ENCODE measurements at regions not wholly inside any gene's neighbourhood (a gene's known extent, or its start where the extent isn't known, plus 50 kb on each side); places are given as distances from the start of the nearest gene placed in this dataset.

DNA sequence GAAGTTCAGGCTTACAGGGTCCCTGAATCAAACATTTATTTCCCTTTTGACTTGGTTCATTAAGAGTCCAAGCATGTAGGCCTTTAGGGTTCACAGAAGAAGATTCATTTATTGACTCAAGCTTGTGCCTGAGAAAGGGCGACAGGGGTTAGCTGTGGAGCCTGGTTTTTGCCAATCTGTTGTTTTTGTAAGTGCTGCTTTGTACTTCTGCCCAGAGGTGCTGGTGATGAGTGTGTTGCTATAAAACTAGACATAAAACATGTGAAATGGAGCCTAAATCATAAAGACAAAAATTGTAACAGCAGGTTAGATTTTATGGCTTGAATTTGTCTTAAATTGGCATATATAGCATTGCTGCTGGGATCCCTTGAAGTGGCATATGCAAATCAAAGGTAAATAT lies 308.3 kb upstream of the UBE2E2 start:
- Mint-ChIP-seq H3K4me1 (ENCODE audit: low read depth) (no peaks in the 10 kb centered on the region), H3K4me3 (no peak overlapping the region), H3K9me3 (peaks cover 0 to 5% of the 10 kb centered on the region in 2 donors), H3K27me3 (ENCODE audit: low read depth) (peaks cover 12% of the 10 kb centered on the region), H3K36me3 (ENCODE audit: insufficient read depth in 2 of 2) (no peaks in the 10 kb centered on the region), H3K27ac (no peak overlapping the region)
- DNase-seq: no peak
- ATAC-seq (replicated peaks in 1 of 2): no peak

DNA sequence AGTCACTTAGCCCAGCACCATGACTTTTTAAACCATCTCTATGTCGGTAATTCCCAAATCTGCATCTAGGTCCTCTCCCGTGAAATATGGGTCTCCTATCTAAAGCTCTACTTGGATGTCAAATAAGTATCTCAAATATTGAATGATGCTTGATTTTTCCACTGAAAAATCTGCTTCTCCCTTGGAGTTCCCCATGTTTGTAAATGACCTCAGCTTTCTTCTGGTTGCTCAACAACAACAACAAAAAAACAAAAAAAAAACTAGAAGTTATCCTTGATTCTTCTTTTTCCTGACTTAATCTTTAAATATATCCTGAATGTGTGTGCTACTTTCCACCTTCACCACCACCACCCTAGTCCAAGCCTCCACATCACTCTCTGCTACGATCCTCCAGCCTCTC lies 307.5 kb upstream of the UBE2E2 start:
- no peak overlapping the region for H3K4me3 Mint-ChIP-seq
- H3K27me3 Mint-ChIP-seq (ENCODE audit: low read depth): peaks cover 12% of the 10 kb centered on the region
- DNase-seq (no peak), ATAC-seq (replicated peaks in 1 of 2) (no peak)
- H3K27ac Mint-ChIP-seq: no peak overlapping the region
- H3K9me3 Mint-ChIP-seq: peaks cover 0 to 6% of the 10 kb centered on the region in 2 donors
- H3K36me3 Mint-ChIP-seq (ENCODE audit: insufficient read depth in 2 of 2): no peaks in the 10 kb centered on the region
- H3K4me1 Mint-ChIP-seq (ENCODE audit: low read depth): no peaks in the 10 kb centered on the region

DNA sequence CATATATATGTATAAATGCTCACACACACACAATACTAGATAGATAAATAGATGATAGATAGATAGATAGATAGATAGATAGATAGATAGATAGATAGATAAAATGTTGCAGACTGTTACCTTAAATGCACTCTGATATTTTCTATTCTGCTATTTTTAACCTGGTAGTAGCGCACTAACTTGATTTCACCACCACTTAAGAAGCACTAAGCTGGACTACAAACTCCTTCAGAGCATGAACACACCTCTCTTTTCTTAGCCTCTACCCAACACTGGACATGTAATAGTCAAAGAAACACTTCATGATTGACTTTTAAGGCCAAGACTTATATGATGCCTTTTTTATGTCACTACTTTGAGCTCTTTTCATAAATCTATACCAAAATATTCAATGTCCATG lies 304.6 kb upstream of the UBE2E2 start:
- no peak for DNase-seq
- Mint-ChIP-seq H3K36me3 (ENCODE audit: insufficient read depth in 2 of 2) (no peaks in the 10 kb centered on the region), H3K27me3 (ENCODE audit: low read depth) (no peaks in the 10 kb centered on the region), H3K4me1 (ENCODE audit: low read depth) (no peaks in the 10 kb centered on the region), H3K9me3 (peaks cover 0 to 5% of the 10 kb centered on the region in 2 donors), H3K4me3 (no peak overlapping the region), H3K27ac (no peak overlapping the region)
- ATAC-seq (replicated peaks in 1 of 2): no peak

DNA sequence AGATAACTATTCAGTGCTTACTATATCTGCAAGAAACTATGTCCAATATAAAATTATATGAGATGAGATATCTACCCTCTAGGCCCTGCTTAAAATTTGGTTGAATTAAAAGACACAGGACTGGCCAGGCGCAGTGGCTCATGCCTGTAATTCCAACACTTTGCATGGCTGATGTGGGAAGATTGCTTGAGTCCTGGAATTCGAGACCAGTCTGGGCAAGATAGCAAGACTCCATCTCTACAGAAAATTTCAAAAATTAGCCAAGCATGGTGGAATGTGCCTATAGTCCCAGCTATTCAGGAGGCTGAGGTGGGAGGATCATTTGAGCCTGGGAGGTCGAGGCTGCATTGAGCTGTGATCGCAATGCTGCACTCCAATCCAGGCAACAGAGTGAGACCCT lies 303.7 kb upstream of the UBE2E2 start:
- H3K4me3 Mint-ChIP-seq: no peak overlapping the region
- H3K27ac Mint-ChIP-seq: no peak overlapping the region
- H3K4me1 Mint-ChIP-seq (ENCODE audit: low read depth): no peaks in the 10 kb centered on the region
- no peaks in the 10 kb centered on the region for H3K36me3 Mint-ChIP-seq (ENCODE audit: insufficient read depth in 2 of 2)
- peaks cover 2 to 5% of the 10 kb centered on the region in 2 donors for H3K9me3 Mint-ChIP-seq
- DNase-seq (no peak), ATAC-seq (replicated peaks in 1 of 2) (no peak)
- H3K27me3 Mint-ChIP-seq (ENCODE audit: low read depth): no peaks in the 10 kb centered on the region

DNA sequence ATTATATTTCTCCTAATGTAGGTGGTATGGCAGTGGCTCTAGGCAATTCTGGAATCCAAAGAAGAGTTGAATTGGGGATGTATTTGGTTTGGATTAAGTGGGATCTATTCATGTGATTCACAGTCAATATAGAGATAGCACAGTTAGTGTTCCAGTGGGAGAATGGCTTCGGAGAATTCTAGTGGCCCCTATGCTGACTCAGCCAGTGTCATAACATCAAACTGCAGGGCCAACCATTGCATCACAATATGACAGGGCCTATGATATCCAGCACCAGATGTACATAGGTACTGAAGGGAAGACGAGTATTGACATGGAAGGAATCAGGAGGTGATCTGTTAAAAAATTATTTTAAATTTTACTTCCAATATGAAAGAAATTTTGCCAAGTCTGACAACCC lies 302.8 kb upstream of the UBE2E2 start:
- peaks cover 2 to 5% of the 10 kb centered on the region in 2 donors for H3K9me3 Mint-ChIP-seq
- no peak overlapping the region for H3K27ac Mint-ChIP-seq
- no peaks in the 10 kb centered on the region for H3K27me3 Mint-ChIP-seq (ENCODE audit: low read depth)
- no peak for ATAC-seq (replicated peaks in 1 of 2)
- H3K4me3 Mint-ChIP-seq: no peak overlapping the region
- no peak for DNase-seq
- no peaks in the 10 kb centered on the region for H3K4me1 Mint-ChIP-seq (ENCODE audit: low read depth)
- no peaks in the 10 kb centered on the region for H3K36me3 Mint-ChIP-seq (ENCODE audit: insufficient read depth in 2 of 2)

DNA sequence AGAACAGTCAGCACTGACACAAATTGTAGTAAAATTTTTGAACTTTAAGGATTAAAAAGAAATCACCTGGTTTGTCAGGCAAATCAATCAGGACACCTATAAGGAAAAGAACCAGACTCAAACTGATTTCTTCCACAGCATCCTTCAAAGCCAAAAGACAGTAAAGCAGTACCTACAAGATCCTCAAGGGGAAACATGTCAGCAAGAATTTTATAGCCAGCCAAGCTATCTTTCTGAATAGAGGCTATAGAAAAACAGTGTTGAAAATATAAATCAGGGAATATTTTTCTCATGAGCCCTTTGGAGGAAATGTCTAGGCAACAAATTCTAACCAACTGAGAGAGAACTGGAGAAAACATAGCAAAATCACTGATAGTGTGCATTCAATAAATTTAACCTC lies 301.4 kb upstream of the UBE2E2 start:
- Mint-ChIP-seq H3K36me3 (ENCODE audit: insufficient read depth in 2 of 2) (no peaks in the 10 kb centered on the region), H3K4me1 (ENCODE audit: low read depth) (no peaks in the 10 kb centered on the region), H3K9me3 (peaks cover 2 to 5% of the 10 kb centered on the region in 2 donors), H3K27me3 (ENCODE audit: low read depth) (no peaks in the 10 kb centered on the region), H3K4me3 (no peak overlapping the region), H3K27ac (no peak overlapping the region)
- ATAC-seq (replicated peaks in 1 of 2) (no peak), DNase-seq (no peak)

DNA sequence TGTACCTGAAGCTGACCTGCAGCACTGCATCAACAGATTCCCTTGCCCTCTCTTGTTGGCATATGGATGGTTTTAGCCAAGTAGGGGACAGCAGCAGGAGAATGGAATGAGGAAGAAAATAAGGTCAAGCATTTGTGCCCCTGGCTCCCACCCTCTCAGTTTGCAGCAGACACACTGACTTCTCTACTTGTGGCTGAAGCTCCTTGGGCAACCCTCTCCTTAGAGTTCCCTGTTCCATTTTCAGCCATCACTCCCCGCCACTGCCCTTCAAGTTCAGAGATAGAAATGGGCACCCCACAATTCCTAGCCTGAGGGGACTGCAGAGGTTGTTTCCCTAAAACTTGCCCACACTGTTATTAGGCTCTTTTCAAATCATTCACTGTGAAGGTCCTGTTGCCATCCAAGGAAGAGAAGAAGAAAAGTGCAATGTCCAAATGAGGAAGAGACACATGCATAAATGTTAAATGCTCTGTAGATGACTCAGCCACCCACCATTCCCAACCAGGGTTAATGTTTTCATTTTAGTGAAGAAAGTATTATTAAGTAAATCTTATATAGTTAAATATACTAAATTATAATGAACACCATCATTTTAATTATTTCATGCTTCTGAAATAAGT lies 295.9 kb upstream of the UBE2E2 start:
- DNase-seq (no peak), ATAC-seq (replicated peaks in 1 of 2) (no peak)
- Mint-ChIP-seq H3K9me3 (peaks cover 0 to 2% of the 10 kb centered on the region in 2 donors), H3K36me3 (ENCODE audit: insufficient read depth in 2 of 2) (no peaks in the 10 kb centered on the region), H3K27ac (no peak overlapping the region), H3K27me3 (ENCODE audit: low read depth) (no peaks in the 10 kb centered on the region), H3K4me1 (ENCODE audit: low read depth) (no peaks in the 10 kb centered on the region), H3K4me3 (no peak overlapping the region)

DNA sequence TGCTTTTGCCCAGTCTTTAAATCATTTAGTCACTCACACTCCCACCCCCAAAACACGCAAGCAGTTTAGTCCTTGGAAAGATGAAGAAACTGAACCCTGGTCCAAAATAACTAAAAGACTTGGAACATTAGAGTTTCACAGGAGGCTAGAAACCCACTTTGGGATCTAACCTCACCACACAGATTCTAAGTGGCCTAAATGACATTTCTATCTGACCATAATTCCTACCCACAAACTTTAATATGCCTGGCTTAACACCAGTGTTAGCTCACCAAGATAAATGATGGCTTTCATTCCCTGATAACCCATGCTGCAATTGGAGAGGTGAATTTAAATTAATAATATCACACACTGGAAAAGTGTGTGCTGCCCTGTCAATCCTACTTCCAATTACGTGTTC lies 295.3 kb upstream of the UBE2E2 start:
- DNase-seq (no peak), ATAC-seq (replicated peaks in 1 of 2) (no peak)
- Mint-ChIP-seq H3K4me1 (ENCODE audit: low read depth) (no peaks in the 10 kb centered on the region), H3K4me3 (no peak overlapping the region), H3K36me3 (ENCODE audit: insufficient read depth in 2 of 2) (no peaks in the 10 kb centered on the region), H3K27me3 (ENCODE audit: low read depth) (no peaks in the 10 kb centered on the region), H3K27ac (no peak overlapping the region), H3K9me3 (peaks cover 0 to 2% of the 10 kb centered on the region in 2 donors)

DNA sequence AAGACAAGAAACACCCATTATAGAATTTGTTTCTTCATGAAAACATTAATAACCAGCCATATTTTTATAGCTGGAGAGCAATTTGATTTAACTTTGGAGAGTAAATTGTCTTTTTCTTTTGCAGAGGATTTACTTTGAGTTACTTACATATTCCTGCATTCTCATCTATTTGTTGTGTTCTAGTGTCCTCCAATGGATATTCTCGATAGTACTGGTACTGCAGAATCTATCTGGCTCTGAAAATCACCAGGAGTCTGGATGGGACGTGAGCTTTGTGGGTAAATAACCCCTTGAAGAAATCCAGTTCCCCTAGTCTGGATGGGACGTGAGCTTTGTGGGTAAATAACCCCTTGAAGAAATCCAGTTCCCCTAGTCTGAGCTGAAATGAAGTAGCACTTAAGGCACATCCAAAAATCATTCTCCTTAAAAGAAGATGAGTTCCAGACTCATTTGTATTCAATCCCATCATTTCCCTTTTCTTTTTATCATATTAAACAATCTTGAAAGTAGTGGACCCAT lies 294.1 kb upstream of the UBE2E2 start:
- Mint-ChIP-seq H3K27ac (no peak overlapping the region), H3K27me3 (ENCODE audit: low read depth) (no peaks in the 10 kb centered on the region), H3K36me3 (ENCODE audit: insufficient read depth in 2 of 2) (no peaks in the 10 kb centered on the region), H3K4me1 (ENCODE audit: low read depth) (no peaks in the 10 kb centered on the region), H3K9me3 (peaks cover 2% of the 10 kb centered on the region in 2 donors), H3K4me3 (no peak overlapping the region)
- DNase-seq (no peak), ATAC-seq (replicated peaks in 1 of 2) (no peak)

DNA sequence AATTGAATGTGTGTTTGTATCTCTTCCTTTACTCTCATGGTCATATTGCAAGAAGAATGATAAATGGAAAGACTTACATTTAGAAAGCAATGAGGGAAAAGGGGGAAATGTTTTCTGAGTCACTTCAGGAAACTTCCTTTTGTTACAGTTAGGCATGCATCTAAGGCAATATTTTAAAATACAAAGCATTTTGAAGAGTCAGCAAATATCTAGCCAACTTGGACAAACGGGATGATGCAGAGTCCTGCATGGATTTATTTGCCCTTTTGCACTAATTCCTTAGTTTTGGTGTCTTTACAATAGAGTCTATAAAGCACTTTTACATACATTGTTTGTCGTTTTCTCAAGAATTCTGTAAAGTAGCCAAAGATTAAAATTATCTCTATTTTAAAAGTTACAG lies 286.2 kb upstream of the UBE2E2 start:
- no peak for ATAC-seq (replicated peaks in 1 of 2)
- H3K4me1 Mint-ChIP-seq (ENCODE audit: low read depth): no peaks in the 10 kb centered on the region
- H3K27me3 Mint-ChIP-seq (ENCODE audit: low read depth): no peaks in the 10 kb centered on the region
- peaks cover 0 to 3% of the 10 kb centered on the region in 2 donors for H3K9me3 Mint-ChIP-seq
- DNase-seq: no peak
- H3K4me3 Mint-ChIP-seq: no peak overlapping the region
- no peak overlapping the region for H3K27ac Mint-ChIP-seq
- no peaks in the 10 kb centered on the region for H3K36me3 Mint-ChIP-seq (ENCODE audit: insufficient read depth in 2 of 2)

DNA sequence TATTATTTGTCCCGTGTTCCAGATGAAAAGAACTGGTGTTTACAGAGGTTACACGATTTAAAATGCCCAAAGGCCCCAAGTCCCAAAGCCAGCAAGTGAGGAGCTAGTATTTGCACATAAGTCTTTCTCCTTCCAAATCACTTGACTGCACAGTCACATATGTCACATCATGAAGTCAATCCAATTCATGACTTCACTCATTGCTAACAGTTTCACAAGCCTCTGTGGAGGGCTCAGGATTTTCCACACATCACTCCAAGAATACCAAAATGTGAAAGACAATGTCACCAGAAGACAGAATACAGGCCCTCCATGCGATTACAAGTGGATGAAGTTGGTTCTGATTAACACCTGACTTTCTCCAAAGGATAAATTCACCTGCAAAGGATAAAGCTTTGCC lies 283.1 kb upstream of the UBE2E2 start:
- no peaks in the 10 kb centered on the region for H3K27me3 Mint-ChIP-seq (ENCODE audit: low read depth)
- H3K27ac Mint-ChIP-seq: no peak overlapping the region
- peaks cover 0 to 1% of the 10 kb centered on the region in 2 donors for H3K9me3 Mint-ChIP-seq
- no peaks in the 10 kb centered on the region for H3K4me1 Mint-ChIP-seq (ENCODE audit: low read depth)
- no peaks in the 10 kb centered on the region for H3K36me3 Mint-ChIP-seq (ENCODE audit: insufficient read depth in 2 of 2)
- no peak overlapping the region for H3K4me3 Mint-ChIP-seq
- ATAC-seq (replicated peaks in 1 of 2) (no peak), DNase-seq (no peak)

DNA sequence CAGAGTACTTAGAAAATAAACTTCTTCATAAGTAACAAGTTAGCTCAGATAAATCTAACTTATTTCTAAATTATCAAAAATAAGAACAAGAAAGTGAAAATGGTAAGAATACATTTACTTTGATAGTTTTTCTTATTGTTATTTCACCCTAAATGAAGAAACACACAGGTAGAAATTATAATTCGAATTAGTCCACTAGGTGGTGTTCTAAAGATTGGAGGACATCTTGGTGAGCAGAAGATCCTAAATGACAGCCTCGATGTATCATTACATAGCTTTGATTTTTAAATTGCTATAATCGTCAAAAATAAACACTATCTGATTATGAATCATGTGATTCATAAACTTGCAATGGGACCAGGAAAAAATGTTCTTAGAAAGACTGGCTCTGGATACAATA lies 280.8 kb upstream of the UBE2E2 start:
- ATAC-seq (replicated peaks in 1 of 2) (no peak), DNase-seq (no peak)
- Mint-ChIP-seq H3K27me3 (ENCODE audit: low read depth) (no peaks in the 10 kb centered on the region), H3K27ac (no peak overlapping the region), H3K4me3 (no peak overlapping the region), H3K9me3 (peaks cover 0 to 3% of the 10 kb centered on the region in 2 donors), H3K4me1 (ENCODE audit: low read depth) (no peaks in the 10 kb centered on the region), H3K36me3 (ENCODE audit: insufficient read depth in 2 of 2) (no peaks in the 10 kb centered on the region)

DNA sequence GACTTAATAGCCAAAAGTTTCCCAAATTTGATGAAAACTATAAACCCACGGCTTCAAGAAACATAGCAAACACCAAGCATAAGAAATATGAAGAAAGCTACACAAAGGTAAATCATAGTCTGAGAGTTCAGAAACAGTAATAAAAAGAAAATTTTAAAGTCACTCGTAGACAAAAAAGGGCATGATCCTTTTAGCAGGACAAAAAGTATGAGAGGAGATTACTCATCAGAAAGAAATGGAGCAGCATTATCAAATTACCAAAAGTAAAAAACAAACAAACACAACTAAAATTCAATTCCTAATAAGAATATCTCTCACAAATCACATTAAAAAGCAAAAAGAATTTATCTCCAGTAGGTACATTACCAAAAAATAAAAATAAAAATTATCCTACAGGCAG lies 279.4 kb upstream of the UBE2E2 start:
- no peak overlapping the region for H3K27ac Mint-ChIP-seq
- ATAC-seq (replicated peaks in 1 of 2): no peak
- DNase-seq: no peak
- no peaks in the 10 kb centered on the region for H3K27me3 Mint-ChIP-seq (ENCODE audit: low read depth)
- H3K9me3 Mint-ChIP-seq: peaks cover 0 to 3% of the 10 kb centered on the region in 2 donors
- no peaks in the 10 kb centered on the region for H3K4me1 Mint-ChIP-seq (ENCODE audit: low read depth)
- no peak overlapping the region for H3K4me3 Mint-ChIP-seq
- H3K36me3 Mint-ChIP-seq (ENCODE audit: insufficient read depth in 2 of 2): no peaks in the 10 kb centered on the region
